Activated T-helper 2 cell treated with anti-CD3 and anti-CD28 coated beads, Interferon-gamma antibody, Interleukin-2, Interleukin-4, amounts not matched to agents 10 μg/mL and 5 μg/mL and 100 μg/mL, durations not matched to agents 14 hours and 24 hours and 36 hours (primary cell): ENCODE measurements at regions not wholly inside any gene's neighbourhood (a gene's known extent, or its start where the extent isn't known, plus 50 kb on each side); places are given as distances from the start of the nearest gene placed in this dataset.

Experiments used
- DNase-seq: peaks from one replicate; pipeline ENCODE4 v3.0.0; 2021; ENCODE audit warnings: low spot score
- H3K27ac Mint-ChIP-seq: one replicate; pipeline ENCODE4 v1.8.0; 2021; ENCODE audit warnings: mixed read lengths
- H3K27me3 Mint-ChIP-seq: one replicate; pipeline ENCODE4 v1.8.0; 2021; ENCODE audit warnings: low read depth, mixed read lengths
- H3K36me3 Mint-ChIP-seq: one replicate; pipeline ENCODE4 v1.8.0; 2021; ENCODE audit warnings: low read depth, mixed read lengths
- H3K4me1 Mint-ChIP-seq: one replicate; pipeline ENCODE4 v1.8.0; 2021; ENCODE audit warnings: low read depth, mixed read lengths
- H3K4me3 Mint-ChIP-seq: one replicate; pipeline ENCODE4 v1.8.0; 2021; ENCODE audit warnings: low read depth, mild to moderate bottlenecking, moderate library complexity, mixed read lengths
- H3K9me3 Mint-ChIP-seq: one replicate; pipeline ENCODE4 v1.8.0; 2021; ENCODE audit warnings: mixed read lengths
- intact Hi-C: fragments of 100-400 bp; cut with micrococcal nuclease; formaldehyde crosslinking; loops from one replicate; pipeline ENCODE4 v1.15.1; 2023

DNA sequence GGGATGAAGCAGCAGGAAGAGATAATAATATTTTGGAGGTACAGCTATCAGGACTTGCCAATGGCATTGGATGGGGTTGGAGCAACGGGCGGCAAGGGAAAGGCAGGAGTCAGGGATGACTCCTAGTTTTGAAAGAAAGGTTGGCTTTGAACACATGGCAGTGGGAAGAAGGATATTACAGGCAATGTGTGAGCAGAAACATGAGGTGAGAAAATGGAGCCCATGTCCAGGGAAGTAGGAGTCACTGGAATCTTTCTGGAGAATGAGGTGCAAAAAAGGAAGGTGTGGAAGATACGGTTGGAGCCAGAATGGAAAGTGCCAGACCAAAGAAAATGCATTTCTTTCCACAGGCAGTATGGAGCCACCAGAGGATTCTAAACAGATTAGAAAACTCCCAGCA, 288.5 kb upstream of the KAZN start:
- Mint-ChIP-seq H3K9me3 (no peaks in the 10 kb centered on the region), H3K4me1 (peaks cover 6% of the 10 kb centered on the region), H3K27ac (no peak overlapping the region), H3K4me3 (no peak overlapping the region), H3K36me3 (no peaks in the 10 kb centered on the region), H3K27me3 (no peaks in the 10 kb centered on the region)
- no peak for DNase-seq
- intact Hi-C loops, result no loop called here

- no peak for DNase-seq
- Mint-ChIP-seq H3K27me3 (no peaks in the 10 kb centered on the region), H3K9me3 (no peaks in the 10 kb centered on the region), H3K27ac (no peak overlapping the region), H3K36me3 (no peaks in the 10 kb centered on the region), H3K4me1 (peaks cover 6% of the 10 kb centered on the region), H3K4me3 (no peak overlapping the region)
- intact Hi-C loops, result no loop called here
Measured at GRCh38 chr1:14310476-14310875, 288.0 kb upstream of the KAZN start.

GRCh38 chr1:14313731-14314431, 284.6 kb upstream of the KAZN start:
- intact Hi-C loops, result no loop called here
- Mint-ChIP-seq H3K36me3 (no peaks in the 10 kb centered on the region), H3K4me3 (no peak overlapping the region)

GRCh38 chr1:14318830-14319229, 279.7 kb upstream of the KAZN start:
- no peak for DNase-seq
- H3K27me3 Mint-ChIP-seq, result no peaks in the 10 kb centered on the region

More at GRCh38 chr1:14313731-14314431, 284.6 kb upstream of the KAZN start:
- H3K27me3 Mint-ChIP-seq, result no peaks in the 10 kb centered on the region
- no peaks in the 10 kb centered on the region for H3K9me3 Mint-ChIP-seq
- H3K27ac Mint-ChIP-seq, result no peak overlapping the region
- DNase-seq, result no peak
- H3K4me1 Mint-ChIP-seq, result no peaks in the 10 kb centered on the region

DNA sequence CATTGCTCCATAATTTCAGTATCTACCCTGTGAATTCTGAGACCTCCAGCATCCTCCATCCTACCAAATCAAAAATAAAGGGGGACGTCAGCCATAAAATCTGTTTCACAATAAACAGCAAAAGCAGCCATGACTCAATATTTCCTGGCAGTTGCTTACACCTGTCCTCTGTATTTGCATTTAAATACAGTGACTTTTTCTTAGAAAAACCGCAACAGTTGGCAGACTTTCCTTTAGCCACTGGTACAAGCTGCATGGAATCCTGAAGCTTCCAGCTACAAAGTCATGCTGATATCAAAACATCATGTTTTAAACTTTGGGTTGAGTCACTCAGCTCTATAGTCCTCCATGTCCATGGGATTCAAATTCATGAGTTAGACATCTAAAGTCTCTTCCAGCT, 278.0 kb upstream of the KAZN start:
- H3K27me3 Mint-ChIP-seq, result no peaks in the 10 kb centered on the region
- no peak overlapping the region for H3K4me3 Mint-ChIP-seq
- no peaks in the 10 kb centered on the region for H3K4me1 Mint-ChIP-seq
- intact Hi-C loops, result no loop called here
- DNase-seq, result no peak
- no peaks in the 10 kb centered on the region for H3K36me3 Mint-ChIP-seq
- peaks cover 19% of the 10 kb centered on the region for H3K9me3 Mint-ChIP-seq
- no peak overlapping the region for H3K27ac Mint-ChIP-seq

More at GRCh38 chr1:14318830-14319229, 279.7 kb upstream of the KAZN start:
- H3K4me3 Mint-ChIP-seq, result no peak overlapping the region
- H3K4me1 Mint-ChIP-seq, result no peaks in the 10 kb centered on the region
- no peaks in the 10 kb centered on the region for H3K36me3 Mint-ChIP-seq
- intact Hi-C loops, result no loop called here
- peaks cover 16% of the 10 kb centered on the region for H3K9me3 Mint-ChIP-seq
- no peak overlapping the region for H3K27ac Mint-ChIP-seq

DNA sequence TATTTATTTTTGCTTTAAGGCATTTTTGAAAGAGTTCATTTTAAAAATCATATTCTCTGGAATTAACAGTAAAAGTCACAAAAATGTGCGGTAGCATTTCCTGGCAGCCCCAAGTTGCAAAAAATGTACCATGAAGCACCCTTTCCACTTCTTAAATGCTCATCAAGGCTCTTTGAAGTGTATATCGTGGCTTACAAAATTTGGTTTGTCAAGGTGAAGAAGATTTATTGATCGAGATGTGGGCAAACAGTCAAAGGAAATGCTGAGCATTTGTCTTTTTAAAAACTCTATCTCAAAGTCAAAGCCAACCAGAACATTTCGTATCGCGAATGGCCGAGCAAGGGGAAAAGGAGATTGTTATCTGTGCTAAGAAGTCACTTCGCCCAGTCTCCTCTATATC, 277.5 kb upstream of the KAZN start:
- Mint-ChIP-seq H3K4me1 (no peaks in the 10 kb centered on the region), H3K27ac (no peak overlapping the region), H3K27me3 (no peaks in the 10 kb centered on the region), H3K9me3 (peaks cover 19% of the 10 kb centered on the region), H3K4me3 (no peak overlapping the region), H3K36me3 (no peaks in the 10 kb centered on the region)
- DNase-seq, result no peak
- intact Hi-C loops, result no loop called here

- Mint-ChIP-seq H3K4me1 (no peaks in the 10 kb centered on the region), H3K9me3 (peaks cover 19% of the 10 kb centered on the region), H3K27ac (no peak overlapping the region), H3K27me3 (no peaks in the 10 kb centered on the region), H3K4me3 (no peak overlapping the region), H3K36me3 (no peaks in the 10 kb centered on the region)
- DNase-seq, result no peak
- intact Hi-C loops, result no loop called here
Measured at GRCh38 chr1:14321422-14321821, 277.1 kb upstream of the KAZN start.

GRCh38 chr1:14323568-14324247, 274.8 kb upstream of the KAZN start:
- intact Hi-C loops, result no loop called here
- Mint-ChIP-seq H3K4me3 (no peak overlapping the region), H3K9me3 (peaks cover 22% of the 10 kb centered on the region), H3K27me3 (no peaks in the 10 kb centered on the region), H3K36me3 (no peaks in the 10 kb centered on the region), H3K4me1 (no peaks in the 10 kb centered on the region), H3K27ac (no peak overlapping the region)
- DNase-seq, result no peak

DNA sequence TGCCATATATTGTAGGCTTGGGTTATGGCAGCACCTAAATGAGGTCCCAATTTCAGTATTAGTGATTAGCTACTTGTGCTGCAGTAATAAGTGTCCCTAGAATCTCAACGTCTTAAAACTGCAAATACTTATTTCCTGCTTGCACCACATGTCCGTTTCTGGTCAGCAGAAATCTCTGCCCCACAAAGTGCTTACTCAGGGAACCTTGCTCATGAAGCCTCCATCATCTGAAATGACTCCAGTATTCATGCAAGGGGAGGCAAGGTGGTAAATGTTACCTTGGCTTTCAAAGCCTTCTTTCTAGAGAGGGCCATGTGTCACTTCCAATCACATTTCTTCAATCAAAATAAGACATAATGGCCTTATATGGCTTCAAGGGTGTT, 274.2 kb upstream of the KAZN start:
- Mint-ChIP-seq H3K27ac (no peak overlapping the region), H3K4me1 (no peaks in the 10 kb centered on the region), H3K36me3 (no peaks in the 10 kb centered on the region), H3K4me3 (no peak overlapping the region), H3K9me3 (peaks cover 22% of the 10 kb centered on the region), H3K27me3 (no peaks in the 10 kb centered on the region)
- intact Hi-C loops, result no loop called here
- DNase-seq, result no peak

GRCh38 chr1:14326857-14327256, 271.6 kb upstream of the KAZN start:
- no peak overlapping the region for H3K27ac Mint-ChIP-seq
- no peaks in the 10 kb centered on the region for H3K36me3 Mint-ChIP-seq
- H3K9me3 Mint-ChIP-seq, result peaks cover 22% of the 10 kb centered on the region
- no peak for DNase-seq
- no peak overlapping the region for H3K4me3 Mint-ChIP-seq
- H3K4me1 Mint-ChIP-seq, result no peaks in the 10 kb centered on the region
- intact Hi-C loops, result no loop called here
- H3K27me3 Mint-ChIP-seq, result no peaks in the 10 kb centered on the region

DNA sequence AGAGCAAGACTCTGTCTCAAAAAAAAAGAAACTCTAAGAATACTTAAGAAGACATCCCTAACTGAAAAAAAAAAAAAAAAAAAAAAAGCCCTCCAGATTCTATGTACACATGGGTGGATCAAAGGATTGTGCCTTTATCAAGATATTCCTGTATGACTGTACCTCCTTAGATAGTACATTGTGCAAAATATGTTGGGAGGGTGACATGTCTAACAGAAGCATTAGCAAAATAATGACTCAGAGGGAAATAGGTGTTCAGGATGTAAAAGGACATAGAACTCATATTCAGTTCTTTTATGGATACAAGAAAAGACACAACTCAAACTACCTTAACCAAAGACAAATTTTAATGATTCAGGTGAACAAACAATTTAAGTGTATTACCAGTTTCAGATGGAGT, 269.8 kb upstream of the KAZN start:
- DNase-seq, result no peak
- no peaks in the 10 kb centered on the region for H3K27me3 Mint-ChIP-seq
- intact Hi-C loops, result no loop called here
- no peak overlapping the region for H3K4me3 Mint-ChIP-seq
- peaks cover 12% of the 10 kb centered on the region for H3K9me3 Mint-ChIP-seq
- H3K27ac Mint-ChIP-seq, result no peak overlapping the region
- no peaks in the 10 kb centered on the region for H3K4me1 Mint-ChIP-seq
- no peaks in the 10 kb centered on the region for H3K36me3 Mint-ChIP-seq

DNA sequence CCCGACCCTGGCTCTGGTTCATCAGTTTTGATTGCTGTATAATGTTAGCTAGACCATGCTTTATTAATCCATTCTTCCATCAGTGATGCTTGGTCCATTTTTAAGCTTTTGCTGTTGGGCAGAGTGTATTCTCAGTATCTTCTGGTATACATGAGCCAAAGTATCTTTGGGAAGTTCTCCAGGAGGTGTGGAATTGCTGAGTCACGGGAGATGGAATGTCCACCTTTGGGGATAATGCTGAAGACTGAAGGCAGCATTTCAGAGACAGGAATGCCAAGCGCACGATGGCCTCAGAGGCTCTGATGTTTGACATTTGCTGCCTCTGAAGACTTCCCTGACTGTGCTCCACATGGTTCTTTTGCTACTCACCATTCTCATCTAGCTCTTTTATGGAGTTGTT, 266.3 kb upstream of the KAZN start:
- no peaks in the 10 kb centered on the region for H3K4me1 Mint-ChIP-seq
- intact Hi-C loops, result no loop called here
- H3K27me3 Mint-ChIP-seq, result no peaks in the 10 kb centered on the region
- no peak overlapping the region for H3K27ac Mint-ChIP-seq
- no peaks in the 10 kb centered on the region for H3K36me3 Mint-ChIP-seq
- H3K4me3 Mint-ChIP-seq, result no peak overlapping the region
- DNase-seq, result no peak
- peaks cover 5% of the 10 kb centered on the region for H3K9me3 Mint-ChIP-seq

DNA sequence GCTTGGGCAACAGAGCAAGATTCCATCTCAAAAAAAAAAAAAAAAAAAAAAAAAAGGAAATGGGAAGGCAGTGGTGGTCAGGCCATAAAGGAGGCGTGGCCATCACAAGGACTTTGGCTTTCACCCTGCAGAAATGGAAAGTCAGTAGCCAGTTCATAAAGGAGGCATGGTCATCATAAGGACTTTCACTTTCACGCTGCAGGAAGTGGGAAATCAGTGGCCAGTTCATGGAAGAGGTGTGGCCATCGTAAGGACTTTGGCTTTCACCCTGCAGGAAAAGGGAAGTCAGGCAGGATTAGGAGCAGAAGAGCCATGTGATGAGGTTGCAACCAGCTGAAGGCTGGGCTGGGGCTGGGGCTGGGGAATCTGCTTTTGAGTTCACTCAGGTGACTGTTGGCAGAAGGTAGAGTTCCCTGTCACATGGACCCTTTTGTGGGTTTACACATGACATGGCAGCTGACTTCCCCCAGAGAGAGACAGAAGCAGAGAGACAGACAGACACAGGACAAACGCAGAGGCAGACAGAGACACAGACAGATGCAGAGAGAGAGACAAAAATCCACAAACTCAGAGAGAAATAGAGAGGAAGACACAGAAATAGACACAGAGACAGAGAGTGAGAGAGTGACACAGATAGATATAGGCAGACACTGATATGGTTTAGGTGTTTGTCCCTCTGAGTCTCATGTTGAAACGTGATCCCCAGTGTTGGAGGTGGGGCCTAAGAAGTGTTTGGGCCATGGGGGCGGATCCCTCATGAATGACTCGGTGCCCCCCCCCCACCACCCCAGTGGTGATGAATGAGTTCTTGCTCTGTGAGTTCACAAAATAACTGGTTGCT, 263.9 kb upstream of the KAZN start:
- no peak overlapping the region for H3K4me3 Mint-ChIP-seq
- DNase-seq, result no peak
- intact Hi-C loops, result no loop called here

More for the DNA sequence above, 263.9 kb upstream of the KAZN start:
- peaks cover 5% of the 10 kb centered on the region for H3K9me3 Mint-ChIP-seq
- H3K36me3 Mint-ChIP-seq, result no peaks in the 10 kb centered on the region
- peaks cover 4% of the 10 kb centered on the region for H3K27me3 Mint-ChIP-seq
- H3K27ac Mint-ChIP-seq, result no peak overlapping the region
- H3K4me1 Mint-ChIP-seq, result no peaks in the 10 kb centered on the region
